Breast epithelium (tissue), 4 donors: ENCODE measurements at regions not wholly inside any gene's neighbourhood (a gene's known extent, or its start where the extent isn't known, plus 50 kb on each side); places are given as distances from the start of the nearest gene placed in this dataset.

Experiments
- DNase-seq, 2 donors: peaks; one replicate each; pipeline ENCODE4 v3.0.0-alpha.2; 2019; ENCODE audit warnings: low spot score in 2 of 2
- H3K27ac ChIP-seq, 2 donors: fragments of 200-600 bp; sonication (generic) in 1 of 2; one replicate each; pipeline ENCODE4 v1.5.1; 2016 to 2019; ENCODE audit warnings: mild to moderate bottlenecking in 1 of 2
- H3K27me3 ChIP-seq, 2 donors: fragments of 200-600 bp; sonication (generic) in 1 of 2; one replicate each; pipeline versions ENCODE4 v1.5.1 to v1.6.0; 2017 to 2019; ENCODE audit warnings: control low read depth in 1 of 2, mild to moderate bottlenecking in 1 of 2
- H3K36me3 ChIP-seq: fragments of 200-600 bp; one replicate; pipeline ENCODE4 v1.5.1; 2019
- H3K4me1 ChIP-seq, 2 donors: fragments of 200-600 bp; sonication (generic); one replicate each; pipeline ENCODE4 v1.5.1; 2016 to 2019; ENCODE audit warnings: control low read depth in 1 of 2
- H3K4me3 ChIP-seq, 3 donors: fragments of 200-600 bp; sonication (generic); 1 replicate in 2 of 3; 2 replicates in 1 of 3; pipeline ENCODE4 v1.5.1; 2016 to 2019; ENCODE audit warnings: mild to moderate bottlenecking in 3 of 3, moderate library complexity in 2 of 3
- H3K9me3 ChIP-seq, 2 donors: fragments of 200-600 bp; sonication (generic) in 1 of 2; one replicate each; pipeline ENCODE4 v1.5.1; 2016 to 2019; ENCODE audit warnings: control low read depth in 1 of 2
- CTCF ChIP-seq, 3 donors: fragments of 450-650 bp; IDR thresholded peaks; one replicate each; pipeline ENCODE4 v1.5.1; 2016 to 2017; ENCODE audit warnings: antibody characterized with exemption in 3 of 3, mild to moderate bottlenecking in 3 of 3, moderate library complexity in 3 of 3
- POLR2A ChIP-seq: fragments of 450-650 bp; IDR thresholded peaks from one replicate; pipeline ENCODE4 v1.6.1; 2016; ENCODE audit warnings: antibody characterized with exemption, mild to moderate bottlenecking, moderate library complexity
- POLR2AphosphoS5 ChIP-seq, 3 donors: sonication (generic); formaldehyde crosslinking; IDR thresholded peaks; one replicate each; pipeline ENCODE4 v1.6.1; 2017; ENCODE audit warnings: antibody characterized with exemption in 3 of 3
- intact Hi-C: fragments of 100-400 bp; cut with DNase I; formaldehyde crosslinking; loops from one replicate; pipeline ENCODE4 v1.15.1; 2023; ENCODE audit warnings: low total_unique reads

GRCh38 chr12:124462750-124463149 is 104.7 kb downstream of the NCOR2 start:
- H3K4me3 ChIP-seq, result no peak overlapping the region
- H3K27me3 ChIP-seq, result no peaks in the 10 kb centered on the region
- no peak for TF ChIP-seq CTCF (IDR thresholded peaks at IDR 0.05)
- no peak for TF ChIP-seq POLR2A
- no peak for TF ChIP-seq POLR2AphosphoS5 (IDR thresholded peaks at IDR 0.05)
- peak overlapping the region in 1 of 2 donors; percentile 43 for H3K27ac ChIP-seq
- H3K36me3 ChIP-seq, result peaks cover 3% of the 10 kb centered on the region
- peaks cover 7 to 10% of the 10 kb centered on the region in 2 donors for H3K4me1 ChIP-seq
- intact Hi-C loops, result no loop called here
- H3K9me3 ChIP-seq, result no peaks in the 10 kb centered on the region
- no peak for DNase-seq

- no peak overlapping the region for H3K4me3 ChIP-seq
- no peak for TF ChIP-seq CTCF (IDR thresholded peaks at IDR 0.05)
- no peak for TF ChIP-seq POLR2A
- TF ChIP-seq POLR2AphosphoS5 (IDR thresholded peaks at IDR 0.05), result no peak
- DNase-seq, result no peak
- H3K9me3 ChIP-seq, result no peaks in the 10 kb centered on the region
- H3K36me3 ChIP-seq, result peaks cover 3% of the 10 kb centered on the region
- intact Hi-C loops, result no loop called here
- peaks cover 11 to 12% of the 10 kb centered on the region in 2 donors for H3K4me1 ChIP-seq
- H3K27ac ChIP-seq, result no peak overlapping the region
- H3K27me3 ChIP-seq, result no peaks in the 10 kb centered on the region
Measured at GRCh38 chr12:124461851-124462623, 105.4 kb downstream of the NCOR2 start.

- intact Hi-C loops, result no loop called here
- Histone ChIP-seq H3K9me3 (no peaks in the 10 kb centered on the region), H3K4me3 (no peak overlapping the region), H3K36me3 (peaks cover 3% of the 10 kb centered on the region), H3K27me3 (no peaks in the 10 kb centered on the region), H3K27ac (peak overlapping the region in 1 of 2 donors; percentile 25), H3K4me1 (peaks cover 11 to 12% of the 10 kb centered on the region in 2 donors)
- TF ChIP-seq POLR2AphosphoS5 (IDR thresholded peaks at IDR 0.05) (no peak), CTCF (IDR thresholded peaks at IDR 0.05) (no peak), POLR2A (no peak)
- no peak for DNase-seq
Measured at GRCh38 chr12:124461241-124461673, 106.2 kb downstream of the NCOR2 start.

- Histone ChIP-seq H3K27me3 (no peaks in the 10 kb centered on the region), H3K27ac (peak overlapping the region in 1 of 2 donors; percentile 25)
- intact Hi-C loops, result no loop called here
Measured at GRCh38 chr12:124460771-124461170, 106.6 kb downstream of the NCOR2 start.

More at GRCh38 chr12:124460771-124461170, 106.6 kb downstream of the NCOR2 start:
- no peak for DNase-seq
- Histone ChIP-seq H3K9me3 (no peaks in the 10 kb centered on the region), H3K4me3 (no peak overlapping the region), H3K4me1 (peaks cover 11 to 12% of the 10 kb centered on the region in 2 donors), H3K36me3 (peaks cover 3% of the 10 kb centered on the region)
- TF ChIP-seq POLR2A (no peak), CTCF (IDR thresholded peaks at IDR 0.05) (no peak), POLR2AphosphoS5 (IDR thresholded peaks at IDR 0.05) (no peak)
